GM12875 (cell line): ENCODE measurements at regions not wholly inside any gene's neighbourhood (a gene's known extent, or its start where the extent isn't known, plus 50 kb on each side); places are given as distances from the start of the nearest gene placed in this dataset.

Source experiments
- H3K4me3 ChIP-seq: one replicate; pipeline ENCODE4 v1.5.1; 2011; ENCODE audit warnings: low read depth, low read length, control low read depth
- CTCF ChIP-seq: IDR thresholded peaks from 2 replicates; pipeline ENCODE4 v1.5.1; 2011; ENCODE audit warnings: low read depth, mild to moderate bottlenecking, control low read depth, inconsistent platforms, low read length, moderate library complexity, borderline replicate concordance; ENCODE audit not compliant: insufficient read depth

- TF ChIP-seq CTCF = no peak
Observed at GRCh38 chr4:181006499-181007260, 1236.5 kb upstream of the TENM3 start.

DNA sequence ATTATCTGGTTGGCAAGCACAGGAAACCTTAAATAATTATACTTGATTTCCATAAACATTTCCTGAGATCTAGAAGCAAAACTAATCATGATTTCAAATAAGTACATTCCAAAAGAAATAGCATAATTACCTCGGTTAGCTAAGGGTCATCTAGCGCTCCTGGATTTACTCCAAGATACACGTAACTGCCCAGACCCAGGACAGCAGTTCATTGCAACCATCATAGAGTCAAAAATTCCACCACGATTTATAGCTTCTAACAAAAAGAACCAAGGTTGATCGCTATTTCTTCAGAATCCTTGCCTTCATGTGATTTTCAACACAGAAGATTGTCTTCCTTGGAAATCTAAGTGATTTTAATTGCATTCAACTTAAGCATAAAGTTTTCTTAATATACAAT is 1235.5 kb upstream of the TENM3 start:
- H3K4me3 ChIP-seq = no peak overlapping the region
- no peak for TF ChIP-seq CTCF

More at GRCh38 chr4:181006499-181007260, 1236.5 kb upstream of the TENM3 start:
- H3K4me3 ChIP-seq = no peak overlapping the region

- H3K4me3 ChIP-seq = no peak overlapping the region
- no peak for TF ChIP-seq CTCF
Observed at GRCh38 chr4:181008164-181008563, 1235.0 kb upstream of the TENM3 start.

- TF ChIP-seq CTCF = no peak
- no peak overlapping the region for H3K4me3 ChIP-seq
Observed at GRCh38 chr4:181013162-181013561, 1230.0 kb upstream of the TENM3 start.

DNA sequence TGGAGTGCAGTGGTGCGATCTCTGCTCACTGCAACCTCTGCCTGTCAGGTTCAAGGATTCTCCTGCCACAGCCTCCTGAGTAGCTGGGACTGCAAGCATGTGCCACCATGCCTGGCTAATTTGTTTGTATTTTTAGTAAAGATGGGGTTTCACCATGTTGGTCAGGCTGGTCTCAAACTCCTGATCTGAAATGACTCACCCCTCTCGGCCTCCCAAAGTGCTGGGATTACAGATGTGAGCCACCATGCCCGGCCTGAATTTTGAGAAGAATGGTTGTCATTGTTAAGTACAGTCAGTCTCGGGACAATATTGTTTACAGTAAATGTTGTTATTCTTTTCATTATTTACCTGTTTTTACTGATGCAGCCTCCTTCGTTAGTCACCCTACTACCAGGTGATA is 1226.2 kb upstream of the TENM3 start:
- no peak for TF ChIP-seq CTCF
- H3K4me3 ChIP-seq = no peak overlapping the region

GRCh38 chr4:181018472-181018871 is 1224.7 kb upstream of the TENM3 start:
- TF ChIP-seq CTCF = no peak
- no peak overlapping the region for H3K4me3 ChIP-seq

GRCh38 chr4:181018913-181019312 is 1224.3 kb upstream of the TENM3 start:
- TF ChIP-seq CTCF = no peak
- H3K4me3 ChIP-seq = no peak overlapping the region
